ENCODE measurements at regions not wholly inside any gene's neighbourhood (a gene's known extent, or its start where the extent isn't known, plus 50 kb on each side); places are given as distances from the start of the nearest gene placed in this dataset.

DNA sequence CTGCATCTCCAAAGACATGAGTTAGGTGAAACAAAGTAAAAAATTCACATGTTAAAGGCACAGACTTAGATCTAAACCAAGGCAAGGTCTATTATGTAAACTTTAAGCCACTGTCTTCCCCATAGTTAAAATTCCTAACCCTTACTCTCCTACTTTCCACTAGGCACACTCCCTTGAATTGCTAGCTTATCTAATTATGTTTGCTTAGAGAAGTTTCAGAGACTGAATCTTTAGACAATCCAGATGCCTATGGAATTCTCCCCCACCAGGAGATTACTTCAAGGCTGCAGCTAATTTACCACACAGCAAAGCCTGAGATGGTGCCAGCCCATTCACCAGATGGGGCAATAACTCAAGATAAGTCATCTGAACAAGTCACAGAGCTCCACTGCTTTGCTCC lies 803.1 kb upstream of the COX7C start:
- TF ChIP-seq, protein P1, sequence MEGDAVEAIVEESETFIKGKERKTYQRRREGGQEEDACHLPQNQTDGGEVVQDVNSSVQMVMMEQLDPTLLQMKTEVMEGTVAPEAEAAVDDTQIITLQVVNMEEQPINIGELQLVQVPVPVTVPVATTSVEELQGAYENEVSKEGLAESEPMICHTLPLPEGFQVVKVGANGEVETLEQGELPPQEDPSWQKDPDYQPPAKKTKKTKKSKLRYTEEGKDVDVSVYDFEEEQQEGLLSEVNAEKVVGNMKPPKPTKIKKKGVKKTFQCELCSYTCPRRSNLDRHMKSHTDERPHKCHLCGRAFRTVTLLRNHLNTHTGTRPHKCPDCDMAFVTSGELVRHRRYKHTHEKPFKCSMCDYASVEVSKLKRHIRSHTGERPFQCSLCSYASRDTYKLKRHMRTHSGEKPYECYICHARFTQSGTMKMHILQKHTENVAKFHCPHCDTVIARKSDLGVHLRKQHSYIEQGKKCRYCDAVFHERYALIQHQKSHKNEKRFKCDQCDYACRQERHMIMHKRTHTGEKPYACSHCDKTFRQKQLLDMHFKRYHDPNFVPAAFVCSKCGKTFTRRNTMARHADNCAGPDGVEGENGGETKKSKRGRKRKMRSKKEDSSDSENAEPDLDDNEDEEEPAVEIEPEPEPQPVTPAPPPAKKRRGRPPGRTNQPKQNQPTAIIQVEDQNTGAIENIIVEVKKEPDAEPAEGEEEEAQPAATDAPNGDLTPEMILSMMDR (IDR thresholded peaks at IDR 0.05) = no peak
- TF ChIP-seq EZH2 (IDR thresholded peaks at IDR 0.05) = no peak
- TF ChIP-seq EZH2phosphoT487 (IDR thresholded peaks at IDR 0.05) = no peak

Measured in neural progenitor cell (in vitro differentiated cells).